Fibroblast of the aortic adventitia (primary cell): ENCODE measurements at regions not wholly inside any gene's neighbourhood (a gene's known extent, or its start where the extent isn't known, plus 50 kb on each side); places are given as distances from the start of the nearest gene placed in this dataset.
A peak's percentile ranks its signal among the peaks of the same experiment; 100 is the strongest.

Experiments used
- DNase-seq: peaks from one replicate; pipeline ENCODE4 v3.0.0-alpha.2; 2010; ENCODE audit warnings: low read depth
- H3K4me3 ChIP-seq: 2 replicates; pipeline ENCODE4 v1.5.1; 2011; ENCODE audit warnings: low read depth, mild to moderate bottlenecking, control low read depth, low read length, moderate library complexity
- CTCF ChIP-seq: IDR thresholded peaks from 2 replicates; pipeline ENCODE4 v1.5.1; 2011; ENCODE audit warnings: mild to moderate bottlenecking, low read length, control low read depth, inconsistent platforms; ENCODE audit not compliant: insufficient read depth

- no peak for TF ChIP-seq CTCF
- peak; percentile 89 for DNase-seq
- H3K4me3 ChIP-seq: no peak overlapping the region
Observed at GRCh38 chrX:13101441-13102139, 57.2 kb upstream of the FAM9C start.

- TF ChIP-seq CTCF: no peak
- no peak for DNase-seq
- H3K4me3 ChIP-seq: no peak overlapping the region
Observed at GRCh38 chrX:13099121-13099520, 54.7 kb upstream of the FAM9C start.

GRCh38 chrX:13096728-13097127 lies 52.3 kb upstream of the FAM9C start:
- DNase-seq: no peak
- no peak overlapping the region for H3K4me3 ChIP-seq
- no peak for TF ChIP-seq CTCF

GRCh38 chrX:13094828-13095341 lies 50.5 kb upstream of the FAM9C start:
- H3K4me3 ChIP-seq: no peak overlapping the region
- no peak for TF ChIP-seq CTCF
- peak; percentile 54 for DNase-seq

- TF ChIP-seq CTCF: no peak
- H3K4me3 ChIP-seq: no peak overlapping the region
Observed at GRCh38 chrX:13094374-13094773, 50.0 kb upstream of the FAM9C start.

More at GRCh38 chrX:13094374-13094773, 50.0 kb upstream of the FAM9C start:
- DNase-seq: no peak
